ENCODE measurements at regions not wholly inside any gene's neighbourhood (a gene's known extent, or its start where the extent isn't known, plus 50 kb on each side); places are given as distances from the start of the nearest gene placed in this dataset.

DNA sequence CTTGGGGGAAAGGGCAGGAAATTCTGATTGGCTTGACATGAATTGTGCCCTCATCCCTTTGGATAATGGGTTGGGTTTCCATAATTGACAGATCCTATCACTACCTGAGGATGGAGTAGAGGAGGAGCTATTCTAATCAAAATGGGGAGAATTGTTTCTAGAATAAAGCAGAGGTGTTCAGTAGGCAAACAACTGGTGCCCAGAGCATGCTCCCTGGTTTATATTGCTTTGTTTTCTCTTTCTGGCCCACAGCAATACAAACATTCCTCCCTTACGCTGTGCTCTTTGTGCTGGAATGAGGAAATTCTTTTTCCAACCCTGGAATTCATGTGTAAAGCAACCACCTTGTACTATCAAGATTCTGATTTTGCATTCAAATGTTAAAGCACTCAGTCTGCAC lies 147.4 kb downstream of the RASSF9 start:
- no peak for DNase-seq

DNA sequence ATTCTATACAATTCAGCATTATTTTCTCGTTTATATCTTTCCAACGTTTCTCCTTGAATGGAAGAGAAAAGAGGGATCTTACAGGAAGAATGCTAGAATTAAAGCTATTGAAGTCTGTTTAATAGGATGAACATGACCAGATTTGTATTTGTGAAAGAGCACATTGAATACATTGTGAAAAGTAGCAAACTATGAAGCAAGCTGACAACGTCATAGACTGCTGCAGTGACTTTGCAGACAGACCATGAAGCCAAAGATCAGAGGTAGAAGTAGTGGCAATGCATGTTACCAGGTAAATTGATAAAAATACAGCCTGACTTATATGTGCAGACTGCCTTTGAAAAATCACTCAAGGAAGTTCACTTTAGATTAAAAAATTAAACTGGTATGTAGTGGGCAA lies 146.1 kb downstream of the RASSF9 start:
- no peak for DNase-seq

DNA sequence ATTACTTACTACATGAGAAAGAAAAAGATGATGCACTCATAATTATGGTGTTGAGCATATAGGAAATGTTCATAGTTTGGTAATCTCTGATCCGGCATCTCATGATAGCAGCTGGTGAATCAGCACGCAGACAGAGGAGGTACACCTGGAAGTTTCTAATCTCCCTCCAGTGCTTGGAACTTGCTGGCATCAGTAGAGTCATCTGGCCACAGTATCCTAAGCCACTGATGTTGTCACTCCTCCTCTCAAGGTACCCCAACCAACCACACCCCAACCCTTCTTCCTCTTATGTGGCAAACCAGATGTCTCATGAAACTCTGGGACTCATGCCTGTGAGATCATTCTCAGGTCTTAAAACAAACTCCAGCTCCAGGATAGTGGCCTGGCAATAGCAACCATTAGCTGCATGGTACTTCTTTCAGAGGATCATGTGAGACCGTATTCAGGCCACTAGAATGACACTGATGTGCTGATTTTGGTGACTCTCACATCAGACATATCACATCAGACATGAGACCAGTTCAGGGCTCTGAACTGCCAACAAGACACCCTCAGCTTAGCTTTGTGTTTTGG lies 143.0 kb downstream of the RASSF9 start:
- DNase-seq, result no peak

DNA sequence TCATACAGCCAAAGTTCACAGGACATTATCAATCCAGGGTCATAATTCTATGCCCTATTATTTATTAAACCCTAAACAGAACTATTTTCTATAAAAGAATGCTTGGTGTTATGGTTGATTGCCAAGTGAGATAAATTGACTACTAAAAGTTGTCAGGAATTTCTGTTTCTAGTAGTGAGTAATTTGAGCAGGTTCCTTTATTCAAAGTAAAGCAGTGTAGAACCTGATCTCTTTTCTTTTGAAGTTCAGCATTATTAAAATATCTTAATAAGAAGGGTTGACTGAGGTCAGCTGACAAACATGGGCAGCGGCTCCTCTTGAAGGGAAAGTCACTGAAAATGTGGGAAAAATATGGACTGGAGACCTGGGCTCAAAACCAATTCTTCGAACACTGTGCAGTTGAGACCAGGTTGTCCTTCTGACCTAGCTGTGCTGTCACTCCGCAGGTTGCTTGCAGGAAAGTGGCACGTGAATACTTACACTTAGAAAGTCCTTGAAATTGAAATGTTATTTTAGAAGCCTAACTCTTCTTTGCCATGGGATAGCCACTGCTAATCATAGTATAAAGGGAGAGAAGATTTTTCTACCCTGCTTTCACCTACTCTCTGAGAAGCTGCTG lies 141.0 kb downstream of the RASSF9 start:
- no peak for DNase-seq

DNA sequence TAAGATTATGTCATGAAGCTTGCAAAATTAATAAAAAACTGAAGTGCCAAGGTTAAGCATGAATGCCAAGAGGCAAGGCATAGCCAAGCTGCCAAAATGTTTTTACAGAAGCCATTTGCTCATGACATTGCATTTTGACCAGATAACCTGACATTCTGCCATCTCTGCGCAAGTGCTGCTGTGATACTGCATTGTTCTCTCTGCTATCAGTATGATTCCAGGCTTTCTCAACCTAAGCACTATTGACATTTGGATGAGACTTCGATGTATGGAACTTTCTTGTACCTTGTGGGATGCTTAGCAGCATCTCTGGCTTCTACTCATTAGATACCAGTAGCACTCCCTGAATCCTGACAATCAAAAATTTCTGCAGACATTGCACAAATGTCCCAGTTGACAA lies 139.2 kb downstream of the RASSF9 start:
- DNase-seq, result no peak

DNA sequence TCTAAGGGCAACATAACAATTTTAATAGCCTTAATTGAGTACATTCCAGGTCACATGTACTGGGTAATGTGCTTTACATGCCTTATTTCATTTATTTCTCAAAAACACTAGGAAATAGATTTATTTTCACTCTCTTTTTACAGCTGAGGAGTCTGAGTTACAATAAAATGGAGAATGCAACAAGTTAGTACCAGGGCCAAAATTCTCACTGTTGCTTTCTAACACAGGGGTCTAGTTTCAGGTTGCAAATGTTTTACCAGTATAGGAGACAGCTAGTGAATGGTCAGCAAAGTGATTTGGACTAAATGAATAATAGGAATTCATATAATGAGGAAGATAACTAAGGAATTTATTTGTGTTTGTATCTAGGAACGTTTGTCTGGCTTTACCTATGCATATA lies 137.3 kb downstream of the RASSF9 start:
- no peak for DNase-seq

DNA sequence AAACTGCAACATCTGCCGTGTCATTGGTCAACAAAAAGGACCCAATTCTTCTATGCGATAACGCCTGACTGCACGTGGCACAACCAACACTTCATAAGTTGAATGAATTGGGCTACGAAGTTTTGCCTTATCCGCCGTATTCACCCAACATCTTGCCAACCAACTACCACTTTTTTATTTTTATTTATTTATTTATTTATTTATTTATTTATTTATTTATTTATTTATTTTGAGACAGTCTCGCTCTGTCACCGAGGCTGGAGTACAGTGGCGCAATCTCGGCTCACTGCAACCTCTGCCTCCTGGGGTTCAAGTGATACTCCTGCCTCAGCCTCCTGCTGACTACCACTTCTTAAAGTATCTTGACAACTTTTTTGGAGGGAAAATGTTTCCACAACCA lies 127.4 kb downstream of the RASSF9 start:
- no peak for DNase-seq

DNA sequence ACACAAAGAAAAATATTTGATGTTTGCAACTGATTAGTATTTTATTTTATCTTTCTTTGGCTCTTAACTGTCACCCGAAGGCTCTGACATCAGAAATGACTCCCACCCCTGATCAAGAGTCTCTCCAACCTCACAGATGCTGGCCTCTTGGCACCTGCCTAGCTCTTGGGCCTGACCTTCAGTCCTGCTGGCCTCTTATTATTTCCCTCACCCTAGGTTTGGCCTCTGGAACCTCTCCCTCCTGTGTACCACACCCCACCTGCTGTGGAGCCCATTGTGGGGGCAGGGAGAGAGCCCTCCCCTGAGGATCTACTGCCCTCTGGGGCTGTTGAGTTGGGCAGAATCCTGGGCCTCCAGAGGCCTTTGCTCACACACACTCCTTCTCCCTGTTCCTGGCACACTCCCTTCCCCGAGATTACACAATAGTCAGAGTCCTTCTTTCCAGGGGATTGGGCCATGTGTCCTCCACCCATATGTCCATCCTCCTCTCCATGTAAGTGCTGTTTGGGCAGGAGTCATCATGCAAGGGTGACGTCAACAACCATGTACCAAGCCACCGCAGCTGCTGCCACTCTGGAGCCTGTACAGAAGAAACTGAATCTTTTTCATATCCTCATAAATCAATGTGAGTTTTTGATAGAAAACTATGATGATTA lies 124.3 kb downstream of the RASSF9 start:
- no peak for DNase-seq

DNA sequence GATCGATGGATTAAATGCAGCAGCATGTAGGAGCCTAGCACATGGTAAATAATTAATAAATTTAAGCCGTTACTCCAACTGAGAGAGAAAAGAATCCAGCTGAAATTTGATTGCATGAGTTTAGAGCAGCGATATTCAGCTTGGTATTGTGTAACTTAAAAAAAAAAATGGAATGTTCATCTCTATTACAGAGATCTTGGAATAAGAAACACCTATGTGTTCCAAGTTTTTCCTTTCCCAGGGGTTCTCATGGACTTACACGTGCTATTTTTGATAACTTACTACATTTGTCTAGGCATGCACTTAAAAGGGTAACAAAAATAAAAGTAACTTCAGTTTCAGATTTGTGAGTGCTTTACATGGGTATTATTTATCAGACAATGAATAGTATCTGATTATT lies 122.8 kb downstream of the RASSF9 start:
- DNase-seq, result no peak

DNA sequence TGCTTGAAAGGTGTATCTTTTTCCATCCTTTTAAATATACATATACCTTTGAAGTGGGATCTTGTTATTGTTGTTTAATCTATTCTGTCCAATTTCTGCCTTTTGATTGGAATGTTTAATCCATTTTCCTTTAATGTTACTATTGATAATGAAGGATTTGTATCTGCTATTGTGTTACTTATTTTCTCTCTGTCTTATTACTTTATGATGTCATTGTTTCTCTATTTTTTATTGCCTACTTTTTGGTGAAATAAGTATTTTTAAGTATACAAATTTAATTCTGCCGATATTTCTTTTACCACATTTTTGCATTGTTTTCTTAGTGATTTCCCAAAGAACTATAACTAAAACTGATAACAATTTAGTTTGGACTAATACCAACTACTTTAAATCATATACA lies 121.8 kb downstream of the RASSF9 start:
- no peak for DNase-seq

DNA sequence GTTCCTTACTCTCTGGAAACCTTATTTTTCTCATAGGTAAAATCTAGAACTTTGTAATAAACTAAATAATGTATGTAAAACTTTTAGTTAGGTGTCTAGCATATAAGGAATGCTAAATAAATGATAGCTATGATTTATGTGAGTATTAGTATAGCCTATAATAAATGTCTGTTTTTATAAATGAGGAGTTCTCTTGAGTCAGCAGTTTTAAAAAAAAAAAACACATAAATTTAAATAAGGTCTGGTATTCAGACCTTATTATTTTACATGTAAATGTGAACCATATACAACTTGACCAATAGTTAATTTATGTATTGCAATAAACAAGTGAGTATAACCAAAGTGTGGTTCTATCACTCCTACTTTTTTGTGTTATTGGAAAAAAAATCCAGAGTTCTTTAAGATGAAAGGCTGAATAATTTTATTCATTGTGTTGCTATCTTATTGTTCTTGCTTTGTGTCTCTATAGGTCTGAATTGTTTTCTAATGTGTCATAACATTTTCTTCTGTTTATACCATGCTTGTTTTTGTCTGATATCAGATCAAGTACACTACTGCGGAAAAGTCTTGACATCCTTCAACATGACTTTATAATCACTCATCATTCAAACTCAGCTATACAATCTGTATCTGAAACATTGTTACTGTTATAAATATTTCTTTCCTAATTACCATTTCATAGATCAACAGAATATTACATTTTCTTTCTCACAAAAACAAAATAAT lies 115.7 kb downstream of the RASSF9 start:
- no peak for DNase-seq

DNA sequence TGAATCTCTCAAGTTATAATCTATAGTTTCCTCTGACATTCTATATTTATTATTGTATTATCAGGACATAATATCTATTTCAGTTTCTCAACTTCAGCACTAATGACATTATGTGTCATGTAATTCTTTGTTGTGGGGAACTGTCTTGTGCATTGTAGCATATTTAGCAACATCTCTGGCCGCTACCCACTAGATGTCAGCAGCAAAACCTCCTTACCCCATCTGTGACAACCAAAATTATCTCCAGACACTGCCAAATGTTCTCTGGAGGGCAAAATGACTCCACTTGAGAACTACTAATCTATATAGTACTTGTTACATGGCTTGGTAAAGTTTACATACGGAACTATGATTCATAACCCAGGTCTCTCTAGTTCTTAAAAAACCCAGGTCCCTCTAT lies 110.2 kb downstream of the RASSF9 start:
- no peak for DNase-seq

DNA sequence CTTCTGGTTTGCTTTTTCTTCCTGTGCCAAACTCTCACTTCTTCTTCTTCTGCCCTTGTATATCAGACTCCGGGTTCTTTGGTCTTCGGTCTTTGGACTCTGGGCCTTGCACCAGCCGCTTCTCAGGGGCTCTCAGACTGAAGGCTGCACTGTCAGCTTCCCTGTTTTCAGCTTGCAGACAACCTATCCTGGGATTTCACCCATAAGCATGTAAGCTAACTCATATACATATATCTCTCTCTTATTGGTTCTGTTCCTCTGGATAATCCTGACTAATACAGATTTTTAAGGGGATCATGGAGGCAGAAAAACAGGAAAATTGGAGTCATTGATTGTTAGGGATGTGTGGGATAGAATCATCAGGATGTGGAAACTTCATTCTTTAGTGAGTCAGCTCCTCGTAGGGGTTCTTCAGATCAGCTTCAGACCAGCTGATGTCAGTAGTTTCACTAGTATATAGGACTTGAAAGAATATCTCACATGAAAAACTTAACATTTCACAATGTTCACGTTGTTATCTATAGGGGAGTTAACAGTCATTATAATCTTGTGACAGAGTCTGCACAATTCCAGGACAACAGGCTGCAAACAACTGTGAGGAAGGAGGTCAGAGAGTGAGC lies 102.9 kb downstream of the RASSF9 start:
- DNase-seq, result no peak

DNA sequence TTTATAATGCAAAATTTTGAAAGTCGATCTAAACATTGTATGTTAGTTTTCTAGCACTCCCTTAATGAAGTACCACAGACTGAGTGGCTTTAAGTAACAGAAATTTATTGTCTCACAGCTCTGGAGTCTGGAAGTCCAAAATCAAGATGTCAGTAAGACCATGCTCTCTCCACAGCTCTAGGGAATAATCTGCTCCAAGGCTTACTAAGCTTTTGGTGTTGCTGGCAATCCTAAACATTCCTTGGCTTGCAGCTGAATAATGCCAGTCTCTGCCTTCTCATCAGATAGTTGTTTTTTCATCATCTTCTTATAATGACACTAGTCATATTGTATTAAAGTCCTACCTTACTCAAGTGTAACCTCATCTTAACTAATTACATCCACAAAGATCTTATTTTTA lies 102.2 kb downstream of the RASSF9 start:
- no peak for DNase-seq

DNA sequence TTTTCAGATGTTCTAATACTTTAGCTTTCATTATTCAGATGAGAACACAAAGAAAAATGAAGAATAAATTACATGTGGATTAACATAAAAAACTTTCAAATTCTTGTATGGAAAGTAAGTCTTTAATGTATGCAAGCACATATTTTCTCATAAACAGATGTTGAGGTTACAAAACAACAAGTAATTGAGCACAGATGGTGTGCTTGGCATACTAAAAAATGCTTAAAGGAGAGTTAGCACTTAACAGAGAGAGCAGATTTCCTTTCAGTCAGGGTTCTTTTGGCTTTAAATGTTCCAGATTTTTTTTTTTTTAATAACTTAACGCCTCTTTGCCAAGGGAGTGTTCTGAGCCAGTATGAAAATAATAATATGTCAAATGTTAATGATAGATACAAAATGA lies 96.0 kb downstream of the RASSF9 start:
- DNase-seq, result no peak

DNA sequence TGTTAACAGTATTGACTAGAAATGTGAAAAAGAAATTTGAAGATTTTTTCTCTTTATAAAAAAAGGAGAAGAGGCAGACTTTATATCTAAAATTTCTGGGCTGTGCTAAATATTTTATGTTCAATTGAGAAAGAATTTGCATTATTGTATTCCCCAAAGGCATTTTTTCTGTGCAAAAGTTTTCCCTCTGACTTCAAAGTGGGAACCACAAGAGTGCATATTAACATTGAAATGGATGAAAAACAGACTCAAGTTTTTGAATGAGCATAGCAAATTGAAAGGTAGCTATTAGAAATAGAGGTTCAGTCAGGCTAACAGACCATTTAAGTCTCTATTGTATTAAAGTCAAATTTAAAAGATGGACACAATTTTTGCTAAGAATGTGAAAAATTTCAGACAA lies 95.2 kb downstream of the RASSF9 start:
- no peak for DNase-seq

DNA sequence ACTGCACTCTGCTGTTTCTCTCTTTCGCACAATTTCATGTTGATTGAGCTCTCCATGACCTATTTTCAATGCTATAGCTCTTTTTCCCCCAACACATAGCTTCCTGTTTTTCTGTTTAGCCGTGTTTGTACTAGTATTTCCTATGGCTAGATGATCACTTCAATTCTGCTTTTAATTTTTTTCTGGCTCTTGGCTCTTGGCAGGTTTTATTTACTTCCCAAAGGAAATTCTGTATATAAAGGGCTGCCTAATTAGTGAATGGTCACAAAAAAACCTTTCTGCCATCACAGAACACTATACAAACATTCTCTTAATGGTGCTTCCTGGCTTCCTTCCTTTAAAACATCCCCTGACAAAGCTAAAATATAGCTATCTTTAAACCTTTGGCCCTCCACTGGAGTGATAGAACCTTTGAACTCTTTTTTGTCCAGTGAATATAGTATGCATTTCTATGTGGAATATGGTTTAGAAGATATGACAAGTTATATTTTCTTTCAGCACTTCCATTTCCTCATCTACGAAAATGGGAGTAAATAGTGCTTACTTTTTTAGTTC lies 88.2 kb downstream of the RASSF9 start:
- DNase-seq, result no peak
